ENCODE measurements at regions not wholly inside any gene's neighbourhood (a gene's known extent, or its start where the extent isn't known, plus 50 kb on each side); places are given as distances from the start of the nearest gene placed in this dataset.

- TF ChIP-seq, protein P1, sequence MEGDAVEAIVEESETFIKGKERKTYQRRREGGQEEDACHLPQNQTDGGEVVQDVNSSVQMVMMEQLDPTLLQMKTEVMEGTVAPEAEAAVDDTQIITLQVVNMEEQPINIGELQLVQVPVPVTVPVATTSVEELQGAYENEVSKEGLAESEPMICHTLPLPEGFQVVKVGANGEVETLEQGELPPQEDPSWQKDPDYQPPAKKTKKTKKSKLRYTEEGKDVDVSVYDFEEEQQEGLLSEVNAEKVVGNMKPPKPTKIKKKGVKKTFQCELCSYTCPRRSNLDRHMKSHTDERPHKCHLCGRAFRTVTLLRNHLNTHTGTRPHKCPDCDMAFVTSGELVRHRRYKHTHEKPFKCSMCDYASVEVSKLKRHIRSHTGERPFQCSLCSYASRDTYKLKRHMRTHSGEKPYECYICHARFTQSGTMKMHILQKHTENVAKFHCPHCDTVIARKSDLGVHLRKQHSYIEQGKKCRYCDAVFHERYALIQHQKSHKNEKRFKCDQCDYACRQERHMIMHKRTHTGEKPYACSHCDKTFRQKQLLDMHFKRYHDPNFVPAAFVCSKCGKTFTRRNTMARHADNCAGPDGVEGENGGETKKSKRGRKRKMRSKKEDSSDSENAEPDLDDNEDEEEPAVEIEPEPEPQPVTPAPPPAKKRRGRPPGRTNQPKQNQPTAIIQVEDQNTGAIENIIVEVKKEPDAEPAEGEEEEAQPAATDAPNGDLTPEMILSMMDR (IDR thresholded peaks at IDR 0.05), result no peak
- TF ChIP-seq ESRRA (CRISPR knock-in tag; IDR thresholded peaks at IDR 0.05; ENCODE audit: borderline replicate concordance) (no peak), ATF2 (CRISPR knock-in tag; IDR thresholded peaks at IDR 0.05; ENCODE audit: borderline replicate concordance, low read depth) (no peak), TCF7 (CRISPR knock-in tag; IDR thresholded peaks at IDR 0.05; ENCODE audit: low read depth) (no peak)
Measured at GRCh38 chr10:4407783-4408182, 418.2 kb upstream of the AKR1E2 start.
